ENCODE measurements at regions not wholly inside any gene's neighbourhood (a gene's known extent, or its start where the extent isn't known, plus 50 kb on each side); places are given as distances from the start of the nearest gene placed in this dataset. TPM values are rescaled to one million over a fixed set of nuclear protein-coding genes. Genes with fewer than 3 reads are reported as not detected.

DNA sequence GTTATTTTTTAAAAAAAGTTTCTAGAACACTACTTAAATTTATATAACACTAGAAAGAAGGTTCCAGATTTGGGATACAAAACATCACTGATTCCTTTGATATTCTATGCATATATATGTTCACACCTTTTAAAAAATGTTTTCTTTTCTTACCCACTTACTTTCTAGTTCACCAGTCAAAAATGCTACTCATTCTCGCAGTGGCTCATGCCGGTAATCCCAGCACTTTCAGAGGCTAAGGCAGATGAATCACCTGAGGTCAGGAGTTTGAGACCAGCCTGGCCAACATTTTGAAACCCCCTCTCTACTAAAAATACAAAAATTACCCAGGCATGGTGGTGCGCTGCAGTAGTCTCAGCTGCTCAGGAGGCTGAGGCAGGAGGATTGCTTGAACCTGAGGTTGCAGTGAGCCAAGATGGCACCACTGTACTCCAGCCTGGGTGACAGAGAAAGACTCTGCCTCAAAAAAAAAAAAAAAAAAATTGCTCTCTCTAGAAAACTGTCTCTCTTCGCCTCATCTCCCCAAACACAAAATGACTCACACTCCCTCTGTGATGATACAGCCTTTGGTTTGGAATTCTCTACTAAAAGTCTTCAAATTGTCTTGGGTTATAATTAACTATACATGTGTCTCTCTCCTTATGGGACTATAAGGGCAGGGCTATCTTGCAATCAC lies 52.6 kb upstream of the TGFBR2 start:
- intact Hi-C loops (cut with DNase I): no loop called here
- Histone ChIP-seq H3K4me3 (no peak overlapping the region), H3K27me3 (no peaks in the 10 kb centered on the region), H3K27ac (no peak overlapping the region), H3K4me1 (peaks cover 7% of the 10 kb centered on the region), H3K36me3 (no peaks in the 10 kb centered on the region), H3K9me3 (no peaks in the 10 kb centered on the region)
- TF ChIP-seq POLR2AphosphoS5 (IDR thresholded peaks at IDR 0.05; ENCODE audit: insufficient read depth in 1 of 2, low read depth in 1 of 2): no peak
- TF ChIP-seq, protein P1, sequence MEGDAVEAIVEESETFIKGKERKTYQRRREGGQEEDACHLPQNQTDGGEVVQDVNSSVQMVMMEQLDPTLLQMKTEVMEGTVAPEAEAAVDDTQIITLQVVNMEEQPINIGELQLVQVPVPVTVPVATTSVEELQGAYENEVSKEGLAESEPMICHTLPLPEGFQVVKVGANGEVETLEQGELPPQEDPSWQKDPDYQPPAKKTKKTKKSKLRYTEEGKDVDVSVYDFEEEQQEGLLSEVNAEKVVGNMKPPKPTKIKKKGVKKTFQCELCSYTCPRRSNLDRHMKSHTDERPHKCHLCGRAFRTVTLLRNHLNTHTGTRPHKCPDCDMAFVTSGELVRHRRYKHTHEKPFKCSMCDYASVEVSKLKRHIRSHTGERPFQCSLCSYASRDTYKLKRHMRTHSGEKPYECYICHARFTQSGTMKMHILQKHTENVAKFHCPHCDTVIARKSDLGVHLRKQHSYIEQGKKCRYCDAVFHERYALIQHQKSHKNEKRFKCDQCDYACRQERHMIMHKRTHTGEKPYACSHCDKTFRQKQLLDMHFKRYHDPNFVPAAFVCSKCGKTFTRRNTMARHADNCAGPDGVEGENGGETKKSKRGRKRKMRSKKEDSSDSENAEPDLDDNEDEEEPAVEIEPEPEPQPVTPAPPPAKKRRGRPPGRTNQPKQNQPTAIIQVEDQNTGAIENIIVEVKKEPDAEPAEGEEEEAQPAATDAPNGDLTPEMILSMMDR (IDR thresholded peaks at IDR 0.05): no peak
- no peak for TF ChIP-seq POLR2A (IDR thresholded peaks at IDR 0.05)
- no peak for DNase-seq (ENCODE audit: extremely low spot score in 2 of 2)

DNA sequence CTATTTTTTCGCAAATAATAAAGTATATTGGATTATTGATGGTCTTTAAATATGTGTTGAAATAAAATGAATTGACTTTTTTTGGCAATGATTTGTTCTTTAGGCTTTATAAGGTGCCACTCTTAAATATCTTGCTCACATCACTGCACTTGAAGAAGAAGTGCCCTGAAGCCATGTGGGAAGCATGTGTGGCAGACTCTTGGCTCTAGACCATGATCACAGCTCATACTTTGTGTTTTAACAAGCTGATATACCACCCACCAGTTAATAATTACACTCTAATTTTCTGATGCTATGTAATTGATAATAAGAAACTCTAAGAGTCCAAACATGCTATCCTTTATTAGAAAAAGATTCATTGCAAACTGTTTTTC lies 52.1 kb upstream of the TGFBR2 start:
- Histone ChIP-seq H3K27me3 (no peaks in the 10 kb centered on the region), H3K4me1 (peaks cover 6% of the 10 kb centered on the region), H3K4me3 (no peak overlapping the region), H3K36me3 (no peaks in the 10 kb centered on the region), H3K9me3 (no peaks in the 10 kb centered on the region), H3K27ac (no peak overlapping the region)
- TF ChIP-seq POLR2A (IDR thresholded peaks at IDR 0.05): no peak
- no peak for TF ChIP-seq POLR2AphosphoS5 (IDR thresholded peaks at IDR 0.05; ENCODE audit: insufficient read depth in 1 of 2, low read depth in 1 of 2)
- TF ChIP-seq, protein P1 (IDR thresholded peaks at IDR 0.05): no peak
- DNase-seq (ENCODE audit: extremely low spot score in 2 of 2): no peak
- intact Hi-C loops (cut with DNase I): no loop called here

DNA sequence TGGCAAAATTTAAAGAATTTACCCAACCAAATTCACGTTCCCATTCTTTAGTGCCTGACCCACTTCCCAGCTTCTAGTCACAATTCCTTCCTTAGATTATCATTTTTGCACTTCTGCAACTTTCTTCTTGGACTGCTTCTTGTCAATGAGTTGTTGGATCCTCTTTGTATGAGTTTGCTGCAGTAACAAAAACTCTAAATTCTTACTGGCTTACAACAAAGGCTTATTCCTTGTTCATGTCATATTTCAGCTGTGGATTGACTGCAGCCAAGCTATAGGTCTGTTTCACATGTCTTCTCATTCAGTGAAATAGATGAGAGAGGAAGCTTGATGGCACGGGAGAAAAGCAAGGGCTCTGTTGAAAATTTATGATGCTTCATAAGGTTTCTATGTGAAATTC lies 50.4 kb upstream of the TGFBR2 start:
- H3K36me3 ChIP-seq: no peaks in the 10 kb centered on the region
- no peaks in the 10 kb centered on the region for H3K27me3 ChIP-seq
- TF ChIP-seq POLR2AphosphoS5 (IDR thresholded peaks at IDR 0.05; ENCODE audit: insufficient read depth in 1 of 2, low read depth in 1 of 2) (no peak), POLR2A (IDR thresholded peaks at IDR 0.05) (no peak)
- TF ChIP-seq, protein P1 (IDR thresholded peaks at IDR 0.05): no peak
- no peak overlapping the region for H3K27ac ChIP-seq
- intact Hi-C loops (cut with DNase I): no loop called here
- no peak overlapping the region for H3K4me3 ChIP-seq
- H3K4me1 ChIP-seq: no peaks in the 10 kb centered on the region
- H3K9me3 ChIP-seq: no peaks in the 10 kb centered on the region
- no peak for DNase-seq (ENCODE audit: extremely low spot score in 2 of 2)

Small RNA genes lying in the stretch of these regions (small RNA-seq; reads per million reads assigned to genes)
- not detected for gene RF01848
